ENCODE measurements at regions not wholly inside any gene's neighbourhood (a gene's known extent, or its start where the extent isn't known, plus 50 kb on each side); places are given as distances from the start of the nearest gene placed in this dataset.

- no peak for TF ChIP-seq MCM2 (IDR thresholded peaks at IDR 0.05; ENCODE audit: low read depth)
- TF ChIP-seq PHB2 (IDR thresholded peaks at IDR 0.05; ENCODE audit: low read depth), result no peak
- TF ChIP-seq ZNF512 (tag; IDR thresholded peaks at IDR 0.05), result no peak
- TF ChIP-seq TBP (optimal IDR thresholded peaks at IDR 0.05; ENCODE audit: low read depth, low read length), result no peak
Observed at GRCh38 chr6:140993515-140993914, 1139.2 kb upstream of the GJE1 start.

Measured in K562 (cell line).